SKM-1 treated with dmso at 0.1 percent for 144 hours (cell line): ENCODE measurements at regions not wholly inside any gene's neighbourhood (a gene's known extent, or its start where the extent isn't known, plus 50 kb on each side); places are given as distances from the start of the nearest gene placed in this dataset.

Experiments used
- DNase-seq: peaks from one replicate; lab custom pipeline; 2025; ENCODE audit not compliant: unreplicated experiment; lab: John Stamatoyannopoulos, UW

DNA sequence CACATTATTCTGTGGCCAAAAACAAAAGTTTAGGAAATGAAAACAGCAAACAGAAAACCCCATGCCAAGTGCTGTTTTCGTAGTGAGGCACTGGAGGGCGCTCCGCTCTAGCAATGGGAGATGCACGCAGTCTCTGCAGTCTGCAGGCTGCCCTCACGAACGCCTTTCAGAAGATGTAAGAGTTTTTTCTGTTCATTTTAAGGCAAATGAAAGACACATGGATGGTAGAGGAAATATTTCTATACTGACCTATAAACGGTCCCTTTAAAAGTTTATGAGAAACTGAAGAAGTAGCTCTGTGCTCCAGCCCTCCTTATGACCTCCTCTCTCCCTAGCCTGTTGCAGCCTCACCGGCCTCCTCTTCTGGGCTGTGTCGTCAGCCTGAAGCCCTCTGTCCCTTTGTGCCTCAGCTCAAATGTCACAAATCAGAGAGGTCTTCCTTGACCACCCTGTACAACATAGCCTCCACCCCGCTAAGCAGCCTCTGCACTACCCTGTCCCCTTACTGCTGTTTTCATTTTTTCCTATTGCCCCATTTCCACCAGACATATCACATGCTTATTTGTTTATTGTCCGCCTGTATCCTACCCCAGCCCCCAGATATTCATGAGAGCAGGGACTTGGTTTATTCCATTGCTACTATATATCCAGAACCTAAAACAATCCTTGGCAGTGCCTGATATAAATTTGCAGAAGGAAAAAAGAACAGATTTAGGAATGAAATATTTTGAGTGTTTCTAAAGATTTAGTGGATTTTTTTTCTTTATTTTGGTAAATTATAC, 116.4 kb downstream of the TM9SF2 start:
- peak; percentile 18 for DNase-seq

DNA sequence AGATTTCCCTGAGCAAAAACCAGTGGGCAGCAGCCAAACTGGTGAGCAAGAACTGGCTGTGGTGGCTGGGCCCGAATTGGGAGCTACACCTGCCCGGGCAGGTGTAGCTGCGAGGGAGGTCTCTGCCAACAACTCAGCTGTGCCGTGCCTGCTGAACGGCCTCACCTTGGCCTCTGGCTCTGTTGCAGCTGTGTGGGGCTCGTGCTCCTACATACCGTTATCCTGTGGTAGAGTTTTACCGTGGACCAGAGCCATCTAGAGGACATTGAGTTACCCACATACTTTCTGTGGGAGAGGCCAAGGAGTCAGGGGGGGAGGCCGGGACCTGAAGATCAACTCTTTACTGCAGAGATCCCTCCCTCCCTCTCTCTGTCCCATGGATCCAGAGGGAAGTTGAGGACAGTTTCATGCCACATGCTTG, 113.2 kb downstream of the TM9SF2 start:
- peak; percentile 54 for DNase-seq
